NCI-H2107 treated with DMSO at 0.1 percent for 48 hours (cell line): ENCODE measurements at regions not wholly inside any gene's neighbourhood (a gene's known extent, or its start where the extent isn't known, plus 50 kb on each side); places are given as distances from the start of the nearest gene placed in this dataset.

Experiments used
- DNase-seq: peaks from one replicate; lab custom pipeline; 2025; ENCODE audit not compliant: unreplicated experiment; lab: John Stamatoyannopoulos, UW

DNA sequence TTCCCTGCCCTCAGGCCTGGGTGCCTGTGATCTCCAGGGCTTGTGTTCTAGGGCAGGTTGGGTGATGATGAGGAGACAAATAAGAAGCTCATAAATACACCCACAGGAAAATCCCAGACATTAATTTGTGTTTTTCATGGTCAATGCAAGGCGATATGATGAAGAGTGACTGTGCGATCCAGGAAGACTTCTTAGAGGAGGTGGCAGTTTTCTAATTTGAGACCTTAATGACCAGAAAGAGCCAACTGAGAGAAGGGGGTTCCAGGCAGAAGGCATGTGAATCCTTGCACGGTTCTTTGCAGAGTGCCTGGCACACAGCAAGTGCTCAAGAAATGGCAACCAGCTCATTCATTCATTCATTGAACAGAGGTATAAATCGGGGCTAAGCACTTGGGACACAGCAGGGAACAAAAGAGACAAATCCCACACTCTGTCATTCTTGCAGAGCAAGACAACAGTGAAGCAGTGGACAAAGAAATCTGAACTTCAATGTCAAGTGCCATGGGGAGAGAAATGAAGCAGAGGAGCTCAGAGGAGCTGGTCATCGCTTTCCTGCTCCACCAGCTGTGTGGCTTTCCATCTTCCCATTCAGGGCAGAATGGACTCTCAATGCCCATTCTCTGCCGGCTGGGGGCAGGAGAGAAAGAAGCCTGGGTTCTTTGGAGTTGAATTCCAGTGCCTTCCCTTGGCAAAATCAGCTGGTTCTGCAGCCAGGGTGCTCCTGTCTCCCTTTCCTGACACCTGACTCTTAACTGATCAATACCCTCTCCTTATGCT, 128.3 kb downstream of the AACS start:
- DNase-seq = no peak

- no peak for DNase-seq
Observed at GRCh38 chr12:125194163-125194773, 129.0 kb downstream of the AACS start.

DNA sequence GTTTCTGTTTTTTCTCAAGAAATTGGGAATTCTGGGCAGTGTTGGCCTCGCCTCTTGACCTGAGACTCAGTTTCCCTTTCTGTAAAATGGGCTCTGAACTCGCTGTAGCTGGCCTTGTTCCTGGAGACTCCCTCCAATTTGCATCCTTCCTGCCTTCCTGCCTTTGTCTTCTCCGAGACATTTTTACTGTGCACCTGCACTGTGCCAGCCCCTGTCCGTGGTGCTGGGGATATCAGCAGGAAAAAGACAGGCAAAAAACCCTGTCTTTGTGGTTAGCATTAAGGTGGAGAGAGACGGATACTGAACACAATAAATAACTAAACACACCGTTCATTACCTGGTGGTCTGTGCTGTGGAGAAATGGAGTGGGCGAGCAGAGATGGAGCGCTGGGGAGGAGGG, 129.8 kb downstream of the AACS start:
- DNase-seq = no peak

GRCh38 chr12:125197326-125197725, 132.1 kb downstream of the AACS start:
- DNase-seq = no peak

DNA sequence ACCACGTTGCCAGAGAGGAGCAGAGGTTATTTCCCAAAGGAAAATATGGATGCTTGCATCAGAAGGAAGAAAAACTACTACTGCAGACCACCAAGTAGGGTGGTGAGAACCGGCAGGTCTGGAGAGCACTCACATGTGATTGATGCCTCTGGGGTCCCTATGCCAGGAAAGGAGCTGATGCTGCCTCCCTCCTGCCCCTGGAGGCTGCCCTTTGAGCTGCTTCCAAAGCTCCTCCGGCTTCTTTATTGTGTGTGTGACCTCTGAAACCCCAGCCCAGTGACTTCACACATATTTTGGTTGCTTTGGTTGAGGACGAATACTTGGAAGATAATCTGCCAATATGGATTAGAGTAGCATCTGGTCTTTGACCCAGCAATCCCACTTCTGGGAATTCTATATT, 133.4 kb downstream of the AACS start:
- DNase-seq = no peak

DNA sequence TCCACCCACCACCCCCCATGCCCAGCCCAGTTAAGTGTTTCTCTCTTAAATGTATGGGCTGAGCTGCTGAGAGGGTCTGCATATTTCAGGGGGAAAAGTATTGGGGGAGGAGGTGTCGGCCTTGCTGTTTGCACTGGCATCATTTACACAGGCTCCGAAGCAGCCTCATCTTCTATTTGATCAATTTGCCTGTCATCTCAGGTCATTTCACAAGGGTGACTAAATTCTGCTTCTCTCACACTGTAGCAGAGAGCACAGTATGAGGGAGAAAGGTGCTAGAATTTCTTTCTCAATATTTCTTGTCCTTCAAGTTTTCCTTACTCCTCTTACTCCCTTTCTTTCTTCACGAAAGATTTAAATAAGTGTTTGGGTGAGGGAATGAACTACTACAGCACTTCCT, 135.9 kb downstream of the AACS start:
- no peak for DNase-seq

- no peak for DNase-seq
Observed at GRCh38 chr12:125201940-125202339, 136.7 kb downstream of the AACS start.

DNA sequence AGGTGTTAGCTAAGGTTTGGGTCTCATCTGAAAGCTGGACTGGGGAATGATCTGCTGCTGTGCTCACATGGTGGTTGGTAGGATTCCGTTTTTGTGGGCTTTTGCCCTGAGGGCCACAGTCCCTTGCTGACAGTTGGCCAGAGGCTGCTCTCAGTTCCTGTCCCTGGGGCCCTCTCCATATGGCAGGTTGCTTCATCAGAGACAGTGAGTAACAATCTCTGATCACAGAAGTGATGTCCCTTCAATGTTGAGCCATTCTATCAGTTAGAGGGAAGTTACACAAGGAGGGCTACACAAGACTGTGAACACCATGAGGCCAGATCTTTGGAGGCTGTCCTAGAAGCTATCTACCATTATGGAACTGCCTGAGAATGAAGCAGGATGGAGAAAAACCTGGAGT, 137.2 kb downstream of the AACS start:
- DNase-seq = no peak

- DNase-seq = peak; percentile 16
Observed at GRCh38 chr12:125203145-125203765, 138.0 kb downstream of the AACS start.

DNA sequence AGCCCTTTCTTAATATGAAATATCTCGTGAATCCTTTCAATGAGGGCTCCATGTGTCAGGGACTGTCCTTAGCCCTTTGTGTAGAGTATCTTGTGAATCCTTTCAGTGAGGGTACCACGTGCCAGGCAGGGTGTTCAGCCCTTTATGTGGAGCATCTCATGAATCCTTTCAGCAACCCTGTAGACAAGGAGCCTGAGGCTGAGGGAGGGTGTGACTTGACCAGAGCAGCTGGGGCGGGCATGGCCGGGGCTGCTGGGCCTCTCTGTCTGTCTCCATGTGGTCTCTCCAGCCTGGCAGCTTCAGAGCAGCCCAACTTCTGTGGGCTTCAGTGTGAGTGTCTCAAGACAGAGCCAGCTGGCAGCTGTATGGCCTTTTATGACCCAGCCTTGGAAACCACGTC, 140.2 kb downstream of the AACS start:
- DNase-seq = no peak

- no peak for DNase-seq
Observed at GRCh38 chr12:125206711-125207110, 141.5 kb downstream of the AACS start.

DNA sequence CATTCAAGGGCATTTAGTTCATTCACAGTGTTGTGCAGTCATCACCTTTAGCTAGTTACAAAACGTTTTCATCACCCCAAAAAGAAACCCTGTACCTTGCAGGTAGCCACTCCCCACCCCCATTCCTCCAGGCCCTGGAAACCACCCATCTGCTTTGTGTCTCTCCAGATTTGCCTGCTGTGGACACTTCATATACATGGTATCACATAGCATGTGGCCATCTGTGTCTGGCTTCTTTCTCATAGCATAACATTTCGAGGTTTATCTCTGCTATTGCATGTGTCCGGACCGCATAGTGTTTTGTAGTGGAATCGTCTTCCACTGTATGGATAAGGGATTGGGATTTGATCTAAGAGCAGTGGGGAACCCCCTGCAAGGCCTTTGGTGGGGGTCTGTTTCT, 143.1 kb downstream of the AACS start:
- DNase-seq = no peak

- DNase-seq = no peak
Observed at GRCh38 chr12:125208942-125209341, 143.7 kb downstream of the AACS start.

GRCh38 chr12:125210104-125210755, 145.0 kb downstream of the AACS start:
- no peak for DNase-seq

GRCh38 chr12:125211464-125211863, 146.2 kb downstream of the AACS start:
- DNase-seq = no peak

DNA sequence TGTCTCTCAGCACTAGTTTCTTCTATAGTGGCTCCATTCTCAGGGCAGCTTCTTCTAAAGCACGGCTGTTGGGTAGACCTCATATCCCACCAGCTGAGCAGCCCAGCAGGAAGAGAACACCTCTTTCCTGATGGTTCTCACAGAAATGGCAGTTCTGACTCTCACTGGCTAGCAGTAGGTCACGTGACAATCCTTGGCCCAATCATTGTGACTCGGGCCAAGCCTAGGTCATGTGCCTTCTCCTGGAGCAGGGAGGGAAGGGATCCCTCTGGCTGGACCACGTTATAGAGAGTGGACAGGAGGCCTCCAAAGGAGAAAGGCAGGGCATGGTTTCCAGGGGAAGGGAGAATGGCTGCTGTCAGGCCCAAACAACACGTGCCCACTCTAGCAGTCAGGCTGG, 149.1 kb downstream of the AACS start:
- no peak for DNase-seq

- no peak for DNase-seq
Observed at GRCh38 chr12:125216756-125217155, 151.5 kb downstream of the AACS start.

DNA sequence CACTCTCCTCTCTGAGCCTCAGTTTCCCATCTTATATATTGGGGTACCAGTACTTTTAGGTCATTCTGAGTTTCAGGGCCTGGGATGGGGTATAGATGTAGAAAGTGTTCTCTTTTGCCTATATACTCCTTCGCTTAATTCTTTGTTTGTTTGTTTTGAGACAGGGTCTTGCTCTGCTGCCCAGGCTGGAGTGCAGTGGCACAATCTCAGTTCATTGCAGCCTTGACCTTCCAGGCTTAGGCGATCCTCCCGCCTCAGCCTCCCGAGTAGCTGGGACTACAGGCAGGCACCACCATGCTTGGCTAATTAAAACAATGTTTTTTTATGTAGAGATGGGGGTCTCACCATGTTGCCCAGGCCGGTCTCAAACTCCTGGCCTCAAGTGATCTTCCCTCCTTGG, 152.1 kb downstream of the AACS start:
- DNase-seq = no peak

DNA sequence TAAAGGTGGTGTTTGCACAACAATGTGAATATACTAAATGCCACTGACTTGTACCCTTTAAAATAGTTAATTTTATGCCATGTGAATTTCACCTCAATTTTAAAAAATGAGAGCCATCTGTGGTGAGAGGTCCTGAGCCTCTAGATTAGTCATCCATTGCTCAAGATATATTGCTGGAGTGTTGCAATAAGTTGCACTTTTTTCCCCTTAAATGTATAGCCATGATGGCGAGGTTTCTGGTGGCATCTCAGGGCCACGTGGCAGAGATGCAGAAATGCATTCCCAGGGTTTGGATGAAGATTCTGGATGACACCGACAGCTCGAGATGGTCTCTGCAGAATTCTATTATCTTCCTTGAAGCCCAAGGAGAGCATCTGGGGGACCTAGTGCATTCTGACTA, 153.7 kb downstream of the AACS start:
- no peak for DNase-seq

DNA sequence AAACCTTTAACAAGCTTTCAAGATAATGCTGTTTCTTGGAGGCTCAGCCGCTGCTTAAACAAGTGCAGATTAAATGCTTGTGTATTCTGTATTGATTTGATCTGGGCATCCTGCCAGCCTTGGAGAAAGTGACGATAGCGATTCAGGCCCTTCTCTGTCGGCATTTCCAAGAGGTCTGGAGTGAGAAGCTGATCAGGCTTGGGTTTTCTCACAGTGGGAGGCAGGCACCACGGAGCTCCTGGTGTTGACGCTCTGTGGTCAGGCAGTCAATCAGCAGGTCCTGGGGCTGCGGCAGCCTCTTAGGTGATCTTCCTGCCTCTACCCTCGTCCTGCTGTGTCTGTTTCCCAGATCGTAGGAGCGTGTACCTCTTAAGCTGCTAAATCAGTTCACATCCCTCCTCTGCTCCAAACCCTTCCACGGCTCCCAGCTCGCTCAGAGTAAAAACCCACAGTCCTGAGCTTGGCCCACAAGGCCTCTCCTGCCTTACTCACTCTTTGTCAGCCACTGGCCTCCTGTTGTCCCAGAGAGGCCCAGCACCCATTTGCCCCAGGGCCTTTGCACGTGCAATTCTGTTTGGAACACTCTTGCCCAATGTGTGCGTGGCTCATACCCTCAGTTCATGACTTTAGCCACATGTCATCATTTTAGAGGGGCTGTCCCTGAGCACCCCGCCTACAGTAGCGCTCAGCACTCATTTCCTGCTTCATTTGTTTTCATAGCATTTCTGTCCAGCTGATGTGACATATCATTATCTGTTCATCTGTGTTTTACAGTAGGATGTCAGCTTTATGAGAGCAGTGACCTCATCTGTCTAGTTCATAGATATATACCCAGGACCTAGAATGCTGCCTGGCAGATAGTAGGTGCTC, 155.4 kb downstream of the AACS start:
- DNase-seq = peak; percentile 10

DNA sequence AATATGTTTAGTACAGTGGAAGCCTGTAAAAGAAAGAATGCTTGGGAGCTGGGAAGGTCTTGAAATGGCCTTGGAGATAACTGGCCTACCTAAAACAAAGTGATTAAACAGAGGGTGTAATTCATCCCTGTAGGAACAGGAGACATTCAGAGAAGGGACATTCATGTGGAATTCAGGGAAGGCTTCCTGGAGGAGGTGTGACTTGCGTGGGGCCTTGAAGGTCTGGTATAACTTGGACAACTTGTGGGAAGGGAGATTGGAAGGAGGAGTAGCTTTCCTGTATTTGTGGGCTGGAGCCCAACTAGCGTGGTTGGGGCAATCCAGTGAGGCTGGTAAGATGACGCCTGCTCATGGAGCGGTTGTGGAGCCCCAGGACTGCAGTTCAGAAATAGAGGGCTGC, 156.4 kb downstream of the AACS start:
- DNase-seq = no peak
